B cell (primary cell): ENCODE measurements at regions not wholly inside any gene's neighbourhood (a gene's known extent, or its start where the extent isn't known, plus 50 kb on each side); places are given as distances from the start of the nearest gene placed in this dataset.

Experiments used
- CTCF ChIP-seq: fragments of 200-600 bp; IDR thresholded peaks from one replicate; pipeline ENCODE4 v1.8.0; 2022; ENCODE audit warnings: antibody characterized with exemption, mild to moderate bottlenecking
- EZH2 ChIP-seq: IDR thresholded peaks from 2 replicates; pipeline ENCODE4 v1.6.1; 2012; ENCODE audit warnings: borderline replicate concordance, low read depth, mild to moderate bottlenecking, moderate library complexity, low read length; ENCODE audit not compliant: insufficient read depth, poor library complexity, severe bottlenecking

DNA sequence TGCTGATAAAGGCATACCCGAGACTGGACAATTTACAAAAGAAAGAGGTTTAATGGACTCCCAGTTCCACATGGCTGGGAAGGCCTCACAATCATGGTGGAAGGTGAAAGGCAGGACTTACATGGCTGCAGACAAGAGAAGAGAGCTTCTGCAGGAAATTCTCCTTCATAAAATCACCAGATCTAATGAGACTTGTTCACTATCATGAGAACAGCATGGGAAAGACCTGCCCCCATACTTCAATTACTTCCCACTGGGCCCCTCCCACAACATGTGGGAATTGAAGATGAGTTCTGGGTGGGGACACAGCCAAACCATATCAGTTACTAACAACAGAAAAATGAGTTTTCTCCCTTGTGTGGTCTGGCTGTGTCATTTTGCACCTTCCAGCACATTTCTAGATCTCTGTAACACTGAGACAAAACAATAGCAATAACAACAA, 741.4 kb downstream of the KCNT2 start:
- no peak for TF ChIP-seq EZH2
- no peak for TF ChIP-seq CTCF
